ENCODE measurements at regions not wholly inside any gene's neighbourhood (a gene's known extent, or its start where the extent isn't known, plus 50 kb on each side); places are given as distances from the start of the nearest gene placed in this dataset.

DNA sequence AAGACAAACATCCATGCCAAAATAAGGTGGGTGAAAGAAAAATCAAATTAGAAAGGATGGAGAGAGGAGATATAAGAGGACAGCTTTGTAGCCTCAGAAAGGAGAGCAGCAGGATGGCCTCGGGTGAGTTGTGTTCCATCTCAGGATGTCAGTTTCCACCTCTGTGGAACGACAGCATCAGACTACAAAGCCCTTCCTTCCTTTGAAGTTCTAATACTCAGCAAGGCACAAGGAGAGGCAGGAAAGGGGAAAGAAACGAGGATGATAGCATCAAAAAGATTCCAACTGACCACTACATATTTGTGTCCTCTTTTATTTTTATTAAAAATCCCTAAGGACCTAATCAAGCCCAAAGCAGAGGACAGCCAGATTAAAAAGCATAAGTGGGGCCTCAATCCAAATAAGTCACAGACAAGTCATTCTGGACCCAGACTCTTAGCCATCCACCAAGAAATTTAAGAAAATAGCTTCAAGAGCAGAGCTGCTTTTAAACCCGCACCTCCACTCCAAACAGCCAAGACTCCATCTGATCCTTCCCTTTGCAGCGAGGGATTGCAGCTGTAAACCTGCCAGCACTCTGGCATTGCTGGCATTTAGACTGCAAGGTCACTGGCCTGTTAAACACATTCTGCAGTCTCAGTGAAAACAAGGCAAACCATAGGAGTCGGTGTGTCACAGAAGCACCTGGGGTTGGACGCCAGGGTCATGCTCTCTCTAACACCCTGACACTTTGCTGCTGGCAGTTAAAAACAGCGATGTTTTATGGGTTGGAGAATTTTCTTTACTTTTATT, 314.5 kb upstream of the CHAC2 start:
- H3K27ac ChIP-seq: no peak overlapping the region
- DNase-seq (ENCODE audit: low read depth, low spot score): no peak

DNA sequence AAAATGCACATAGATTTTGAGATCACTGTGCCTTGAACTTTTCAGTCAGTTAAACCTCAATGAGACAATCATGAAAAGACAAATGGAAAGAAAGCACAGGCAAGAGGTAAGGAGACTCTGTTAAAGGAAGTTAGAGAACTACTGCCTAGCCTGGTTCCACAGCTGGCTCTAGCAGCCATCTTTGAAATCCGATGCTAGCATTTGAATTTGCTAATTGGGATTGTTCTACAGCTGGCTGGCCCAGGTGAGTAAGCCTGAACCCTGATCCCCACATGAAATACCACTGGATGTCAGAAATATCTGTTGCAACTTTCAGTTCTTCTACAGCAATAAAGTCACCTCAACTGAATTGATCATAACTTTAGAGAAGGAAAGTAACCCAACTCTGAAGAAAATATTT, 315.2 kb upstream of the CHAC2 start:
- H3K27ac ChIP-seq: no peak overlapping the region
- DNase-seq (ENCODE audit: low read depth, low spot score): no peak

DNA sequence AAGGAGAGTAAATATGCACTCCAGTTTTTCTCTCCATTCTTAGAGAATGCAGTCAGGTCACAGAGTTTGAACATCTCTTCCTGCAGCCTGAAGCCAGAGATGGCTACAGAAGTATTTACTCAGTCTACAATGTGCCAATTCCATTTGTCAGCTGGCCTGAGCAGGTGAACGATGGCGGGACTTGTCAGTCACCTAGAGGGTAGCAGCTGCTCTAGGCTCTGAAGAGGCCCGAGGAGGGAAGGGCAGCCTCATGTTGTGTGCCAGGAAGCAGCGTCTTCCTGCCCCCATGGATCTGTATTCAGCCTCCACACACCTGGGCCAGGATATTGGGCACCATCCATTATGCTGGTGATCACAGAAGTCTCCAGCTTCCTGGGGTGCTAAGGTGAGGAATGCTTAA, 316.7 kb upstream of the CHAC2 start:
- H3K27ac ChIP-seq: no peak overlapping the region
- DNase-seq (ENCODE audit: low read depth, low spot score): no peak

DNA sequence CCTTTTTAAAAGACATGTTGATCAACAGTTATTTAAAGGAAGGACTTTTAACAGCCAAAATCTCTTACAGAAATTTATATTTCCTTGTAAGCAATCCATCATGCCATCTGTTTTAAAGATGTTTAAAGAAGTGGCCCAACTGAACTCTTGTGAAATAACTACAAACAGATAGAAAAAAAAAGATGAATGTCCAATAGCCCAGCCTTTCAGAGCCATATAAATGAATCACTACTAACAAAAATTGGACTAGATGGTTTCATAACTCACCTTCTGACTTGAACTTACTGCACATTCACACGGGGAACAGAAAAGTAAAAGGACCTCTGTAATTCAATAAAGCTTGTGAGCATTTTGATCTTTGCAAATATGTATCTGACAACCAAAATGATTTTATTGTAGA, 319.0 kb upstream of the CHAC2 start:
- DNase-seq (ENCODE audit: low read depth, low spot score): no peak
- H3K27ac ChIP-seq: no peak overlapping the region

DNA sequence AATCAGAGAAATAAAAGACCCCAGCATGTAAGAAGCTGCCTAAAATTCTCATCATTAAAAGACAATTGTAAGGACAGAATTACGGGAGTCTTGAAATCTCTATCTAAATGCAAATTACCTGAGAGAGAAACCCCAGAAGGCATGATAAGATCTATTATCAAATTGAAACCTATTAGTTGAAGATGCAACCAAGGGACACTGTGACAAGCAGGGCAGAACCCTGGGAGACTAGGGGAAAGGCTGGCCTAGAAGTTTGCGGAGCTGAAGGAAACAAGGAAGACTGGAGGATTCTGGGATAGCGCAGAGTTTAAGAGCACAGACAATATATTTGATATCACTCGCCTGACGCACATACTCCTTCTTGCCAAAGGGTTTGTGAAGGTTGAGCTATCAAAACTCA, 319.5 kb upstream of the CHAC2 start:
- DNase-seq (ENCODE audit: low read depth, low spot score): no peak
- H3K27ac ChIP-seq: no peak overlapping the region

GRCh38 chr2:53445383-53446070, 322.1 kb upstream of the CHAC2 start:
- DNase-seq (ENCODE audit: low read depth, low spot score): peak; percentile 40
- no peak overlapping the region for H3K27ac ChIP-seq

DNA sequence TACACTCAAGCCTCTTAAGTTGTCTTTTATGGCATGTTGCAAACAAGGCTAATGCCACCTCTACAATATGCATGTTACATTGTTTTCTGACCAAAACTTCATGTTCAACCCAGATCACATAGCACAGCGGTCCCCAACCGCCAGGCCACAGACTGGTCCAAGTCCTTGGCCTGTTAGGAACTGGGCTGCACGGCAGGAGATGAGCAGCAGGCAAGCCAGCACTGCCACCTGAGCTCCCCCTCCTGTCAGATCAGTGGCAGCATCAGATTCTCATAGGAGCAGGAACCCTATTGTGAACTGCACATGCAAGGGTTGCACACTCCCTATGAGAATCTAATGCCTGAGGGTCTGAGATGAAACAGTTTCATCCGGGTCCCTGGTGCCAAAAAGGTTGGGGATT, 324.8 kb upstream of the CHAC2 start:
- no peak overlapping the region for H3K27ac ChIP-seq
- DNase-seq (ENCODE audit: low read depth, low spot score): no peak

GRCh38 chr2:53442093-53442492, 325.5 kb upstream of the CHAC2 start:
- H3K27ac ChIP-seq: no peak overlapping the region
- DNase-seq (ENCODE audit: low read depth, low spot score): no peak

DNA sequence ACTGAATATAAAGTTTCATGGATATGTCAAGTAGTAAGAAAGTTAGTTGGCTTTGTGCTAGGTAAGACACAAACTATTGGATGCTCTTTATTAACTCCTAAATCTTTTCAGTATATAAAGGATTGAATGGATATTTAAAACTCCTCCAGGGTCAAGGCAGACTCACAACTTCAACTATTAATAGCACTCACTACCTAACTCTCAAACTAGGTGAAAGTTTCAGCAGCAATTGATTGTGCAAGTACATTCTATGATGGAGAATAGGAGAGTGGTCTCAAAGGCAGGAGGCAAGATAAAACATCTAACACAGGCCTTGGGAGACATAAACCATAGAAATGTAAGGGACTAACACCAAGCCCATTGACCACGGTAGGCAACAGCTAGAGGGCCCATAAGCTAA, 328.9 kb upstream of the CHAC2 start:
- no peak for DNase-seq (ENCODE audit: low read depth, low spot score)

GRCh38 chr2:53438100-53438499, 329.5 kb upstream of the CHAC2 start:
- no peak overlapping the region for H3K27ac ChIP-seq
- no peak for DNase-seq (ENCODE audit: low read depth, low spot score)

More for the DNA sequence above, 328.9 kb upstream of the CHAC2 start:
- no peak overlapping the region for H3K27ac ChIP-seq

DNA sequence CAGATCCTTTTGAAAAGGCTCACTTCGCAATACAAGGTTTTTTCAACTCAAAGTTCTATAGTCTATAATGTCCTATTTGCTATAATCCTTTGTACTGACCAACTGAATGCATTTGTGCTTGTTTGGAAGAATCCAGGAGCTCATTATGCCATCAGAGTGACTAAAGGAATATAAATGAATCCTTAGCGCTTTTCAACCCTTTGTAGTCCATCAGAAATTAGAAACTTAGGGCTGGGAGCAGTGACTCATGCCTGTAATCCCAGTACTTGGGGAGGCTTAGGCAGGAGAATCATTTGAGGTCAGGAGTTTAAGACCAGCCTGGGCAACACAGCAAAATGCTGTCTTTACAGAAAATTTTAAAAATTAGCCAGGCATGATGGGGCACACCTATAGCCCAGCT, 330.2 kb upstream of the CHAC2 start:
- no peak for DNase-seq (ENCODE audit: low read depth, low spot score)
- no peak overlapping the region for H3K27ac ChIP-seq

- no peak overlapping the region for H3K27ac ChIP-seq
- DNase-seq (ENCODE audit: low read depth, low spot score): no peak
These were observed 330.7 kb upstream of the CHAC2 start for GRCh38 chr2:53436882-53437281.

- DNase-seq (ENCODE audit: low read depth, low spot score): no peak
- H3K27ac ChIP-seq: no peak overlapping the region
These were observed 332.0 kb upstream of the CHAC2 start for GRCh38 chr2:53435610-53436009.

DNA sequence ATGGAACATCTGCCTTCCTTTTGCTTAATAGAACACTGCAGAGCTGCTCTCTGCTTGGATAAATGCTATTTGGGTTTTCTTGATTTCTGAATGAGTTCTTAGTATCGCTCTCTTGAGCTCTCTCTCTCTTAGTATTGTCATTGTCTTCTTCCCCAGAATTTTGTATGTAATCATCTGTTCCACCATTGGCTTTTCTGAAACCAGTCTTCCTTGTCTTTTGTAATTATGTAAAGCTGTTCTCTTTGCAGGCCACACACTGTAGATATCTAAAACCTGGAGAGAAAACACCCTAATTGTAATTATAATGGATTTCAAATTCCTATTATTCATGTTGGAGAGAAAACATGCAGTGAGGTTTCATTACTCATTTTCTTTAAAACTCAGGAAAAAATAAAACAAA, 333.1 kb upstream of the CHAC2 start:
- H3K27ac ChIP-seq: no peak overlapping the region
- DNase-seq (ENCODE audit: low read depth, low spot score): no peak

DNA sequence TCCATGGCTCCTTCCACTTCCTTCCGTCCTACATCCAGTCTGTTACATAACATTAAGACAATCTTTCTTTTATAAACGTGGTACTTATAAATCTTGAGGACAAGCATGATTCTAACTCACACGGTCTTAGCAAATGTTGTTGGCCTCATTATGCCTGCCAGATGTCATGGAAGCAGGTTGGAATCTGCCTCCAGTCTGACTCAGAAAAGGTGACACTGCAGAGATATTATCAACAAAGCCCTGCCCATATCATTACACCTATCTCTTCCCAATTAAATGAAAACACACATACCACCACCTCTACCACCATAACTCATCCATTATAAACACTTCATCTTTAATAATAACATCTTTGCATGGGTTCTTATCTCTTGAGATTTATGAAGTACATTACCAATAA, 334.7 kb upstream of the CHAC2 start:
- DNase-seq (ENCODE audit: low read depth, low spot score): no peak
- no peak overlapping the region for H3K27ac ChIP-seq

- DNase-seq (ENCODE audit: low read depth, low spot score): no peak
- H3K27ac ChIP-seq: no peak overlapping the region
These were observed 337.7 kb upstream of the CHAC2 start for GRCh38 chr2:53429901-53430300.

- no peak overlapping the region for H3K27ac ChIP-seq
These were observed 342.7 kb upstream of the CHAC2 start for GRCh38 chr2:53424902-53425301.

GRCh38 chr2:53423465-53423864, 344.1 kb upstream of the CHAC2 start:
- DNase-seq (ENCODE audit: low read depth, low spot score): no peak
- H3K27ac ChIP-seq: no peak overlapping the region

More at GRCh38 chr2:53424902-53425301, 342.7 kb upstream of the CHAC2 start:
- no peak for DNase-seq (ENCODE audit: low read depth, low spot score)

- no peak for DNase-seq (ENCODE audit: low read depth, low spot score)
- H3K27ac ChIP-seq: no peak overlapping the region
These were observed 344.6 kb upstream of the CHAC2 start for GRCh38 chr2:53422979-53423378.

- DNase-seq (ENCODE audit: low read depth, low spot score): no peak
- H3K27ac ChIP-seq: no peak overlapping the region
These were observed 350.2 kb upstream of the CHAC2 start for GRCh38 chr2:53417385-53417784.

DNA sequence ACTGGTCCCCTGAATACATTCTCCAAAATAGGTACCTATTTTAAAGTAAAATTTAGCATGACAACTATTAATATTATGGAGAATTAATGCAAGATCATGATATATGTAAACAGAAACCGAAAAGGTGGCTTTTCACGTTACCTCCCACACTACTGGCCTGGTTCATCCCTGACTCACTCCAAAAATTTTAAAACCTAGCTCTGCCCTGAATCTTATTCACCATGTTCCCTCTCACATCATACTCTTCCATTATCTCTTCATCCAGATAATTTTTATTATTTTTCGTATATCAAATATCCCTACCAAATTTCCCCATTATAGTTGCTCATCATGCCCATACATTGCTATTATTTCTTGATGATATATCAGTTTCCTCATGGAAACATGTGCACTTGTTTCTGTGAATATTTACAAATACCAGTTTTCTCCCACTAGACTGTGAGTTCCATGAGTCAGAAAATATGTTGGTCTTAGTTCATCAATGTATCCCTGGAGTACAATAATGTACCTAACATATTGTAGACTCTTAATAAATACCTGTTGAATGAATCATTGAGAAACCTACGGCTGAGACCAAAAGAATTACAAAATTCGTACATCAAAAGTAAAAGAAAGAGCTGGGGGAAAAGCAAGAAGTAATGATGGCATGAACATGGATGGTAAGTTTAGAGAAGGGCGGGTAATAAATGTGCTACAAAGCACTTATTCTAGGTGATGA, 360.1 kb upstream of the CHAC2 start:
- DNase-seq (ENCODE audit: low read depth, low spot score): peak; percentile 48
- H3K27ac ChIP-seq: peak overlapping the region; percentile 100
